NB4 (cell line): ENCODE measurements at regions not wholly inside any gene's neighbourhood (a gene's known extent, or its start where the extent isn't known, plus 50 kb on each side); places are given as distances from the start of the nearest gene placed in this dataset.

Experiments used
- POLR2A ChIP-seq: IDR thresholded peaks from 2 replicates; pipeline ENCODE4 v1.6.1; 2011; ENCODE audit warnings: mild to moderate bottlenecking; ENCODE audit not compliant: insufficient read length; ENCODE audit errors: extremely low read depth
- TF ChIP-seq, protein P1 (sequence below): IDR thresholded peaks from 2 replicates; pipeline ENCODE4 v1.6.1; 2011; ENCODE audit warnings: low read depth, low read length
- TF ChIP-seq, protein P2 (sequence below): IDR thresholded peaks from one replicate; pipeline ENCODE4 v1.5.1; 2012; ENCODE audit warnings: low read depth, low read length

DNA sequence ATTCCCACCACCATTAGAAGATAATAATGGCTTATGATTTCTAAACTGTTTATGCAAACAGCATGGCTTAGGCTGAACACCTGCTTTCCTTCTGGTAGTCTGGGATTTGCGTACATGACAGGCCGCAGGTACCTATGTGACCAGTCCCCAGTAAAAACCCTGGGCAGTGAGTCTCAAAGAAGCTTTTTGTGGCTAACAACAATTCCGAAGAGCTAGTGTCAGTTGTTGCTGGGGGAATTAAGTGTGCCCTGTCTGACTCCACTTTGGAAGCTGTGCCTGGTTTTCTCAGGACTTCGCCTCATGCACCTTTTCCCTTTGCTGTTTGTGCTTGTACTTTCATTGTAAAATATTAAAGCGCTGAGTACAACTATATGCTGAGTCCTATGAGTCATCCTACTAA lies 250.2 kb upstream of the MIR17HG start:
- TF ChIP-seq, protein P1, sequence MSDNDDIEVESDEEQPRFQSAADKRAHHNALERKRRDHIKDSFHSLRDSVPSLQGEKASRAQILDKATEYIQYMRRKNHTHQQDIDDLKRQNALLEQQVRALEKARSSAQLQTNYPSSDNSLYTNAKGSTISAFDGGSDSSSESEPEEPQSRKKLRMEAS: no peak
- TF ChIP-seq, protein P2, sequence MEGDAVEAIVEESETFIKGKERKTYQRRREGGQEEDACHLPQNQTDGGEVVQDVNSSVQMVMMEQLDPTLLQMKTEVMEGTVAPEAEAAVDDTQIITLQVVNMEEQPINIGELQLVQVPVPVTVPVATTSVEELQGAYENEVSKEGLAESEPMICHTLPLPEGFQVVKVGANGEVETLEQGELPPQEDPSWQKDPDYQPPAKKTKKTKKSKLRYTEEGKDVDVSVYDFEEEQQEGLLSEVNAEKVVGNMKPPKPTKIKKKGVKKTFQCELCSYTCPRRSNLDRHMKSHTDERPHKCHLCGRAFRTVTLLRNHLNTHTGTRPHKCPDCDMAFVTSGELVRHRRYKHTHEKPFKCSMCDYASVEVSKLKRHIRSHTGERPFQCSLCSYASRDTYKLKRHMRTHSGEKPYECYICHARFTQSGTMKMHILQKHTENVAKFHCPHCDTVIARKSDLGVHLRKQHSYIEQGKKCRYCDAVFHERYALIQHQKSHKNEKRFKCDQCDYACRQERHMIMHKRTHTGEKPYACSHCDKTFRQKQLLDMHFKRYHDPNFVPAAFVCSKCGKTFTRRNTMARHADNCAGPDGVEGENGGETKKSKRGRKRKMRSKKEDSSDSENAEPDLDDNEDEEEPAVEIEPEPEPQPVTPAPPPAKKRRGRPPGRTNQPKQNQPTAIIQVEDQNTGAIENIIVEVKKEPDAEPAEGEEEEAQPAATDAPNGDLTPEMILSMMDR: no peak
- TF ChIP-seq POLR2A: no peak
